HG03095 (cell line): ENCODE measurements at regions not wholly inside any gene's neighbourhood (a gene's known extent, or its start where the extent isn't known, plus 50 kb on each side); places are given as distances from the start of the nearest gene placed in this dataset.

ENCODE experiments used
- ATAC-seq: cut with Tn5 transposase; IDR thresholded peaks from one replicate; pipeline ENCODE4 v1.9.1; 2021; ENCODE audit warnings: moderate library complexity; ENCODE audit not compliant: unreplicated experiment

- no peak for ATAC-seq
These were observed 79.2 kb upstream of the CLCN4 start for GRCh38 chrX:10077425-10078188.

- no peak for ATAC-seq
These were observed 78.5 kb upstream of the CLCN4 start for GRCh38 chrX:10078266-10078665.

GRCh38 chrX:10079231-10079630 is 77.5 kb upstream of the CLCN4 start:
- no peak for ATAC-seq

GRCh38 chrX:10083809-10084208 is 73.0 kb upstream of the CLCN4 start:
- no peak for ATAC-seq

GRCh38 chrX:10085223-10085622 is 71.6 kb upstream of the CLCN4 start:
- no peak for ATAC-seq

- no peak for ATAC-seq
These were observed 70.1 kb upstream of the CLCN4 start for GRCh38 chrX:10086676-10087075.

- ATAC-seq, result no peak
These were observed 69.4 kb upstream of the CLCN4 start for GRCh38 chrX:10087391-10087790.

- ATAC-seq, result no peak
These were observed 67.4 kb upstream of the CLCN4 start for GRCh38 chrX:10089378-10089795.

GRCh38 chrX:10090319-10090718 is 66.5 kb upstream of the CLCN4 start:
- ATAC-seq, result no peak

- no peak for ATAC-seq
These were observed 61.5 kb upstream of the CLCN4 start for GRCh38 chrX:10095246-10095645.

- no peak for ATAC-seq
These were observed 60.9 kb upstream of the CLCN4 start for GRCh38 chrX:10095698-10096432.

GRCh38 chrX:10098270-10098713 is 58.5 kb upstream of the CLCN4 start:
- ATAC-seq, result peak; percentile 83

GRCh38 chrX:10099411-10099810 is 57.4 kb upstream of the CLCN4 start:
- no peak for ATAC-seq

GRCh38 chrX:10101269-10101668 is 55.5 kb upstream of the CLCN4 start:
- ATAC-seq, result no peak

GRCh38 chrX:10102046-10102704 is 54.6 kb upstream of the CLCN4 start:
- no peak for ATAC-seq

GRCh38 chrX:10103023-10103422 is 53.8 kb upstream of the CLCN4 start:
- ATAC-seq, result no peak

- no peak for ATAC-seq
These were observed 51.7 kb upstream of the CLCN4 start for GRCh38 chrX:10104958-10105658.

GRCh38 chrX:10106806-10107205 is 50.0 kb upstream of the CLCN4 start:
- ATAC-seq, result peak; percentile 63
